Hepatic stellate cell (primary cell): ENCODE measurements at regions not wholly inside any gene's neighbourhood (a gene's known extent, or its start where the extent isn't known, plus 50 kb on each side); places are given as distances from the start of the nearest gene placed in this dataset.

Experiments
- DNase-seq: peaks from one replicate; pipeline ENCODE4 v3.0.0; 2011; ENCODE audit warnings: low spot score

GRCh38 chr14:39988939-39989338, 556.7 kb upstream of the FBXO33 start:
- no peak for DNase-seq

DNA sequence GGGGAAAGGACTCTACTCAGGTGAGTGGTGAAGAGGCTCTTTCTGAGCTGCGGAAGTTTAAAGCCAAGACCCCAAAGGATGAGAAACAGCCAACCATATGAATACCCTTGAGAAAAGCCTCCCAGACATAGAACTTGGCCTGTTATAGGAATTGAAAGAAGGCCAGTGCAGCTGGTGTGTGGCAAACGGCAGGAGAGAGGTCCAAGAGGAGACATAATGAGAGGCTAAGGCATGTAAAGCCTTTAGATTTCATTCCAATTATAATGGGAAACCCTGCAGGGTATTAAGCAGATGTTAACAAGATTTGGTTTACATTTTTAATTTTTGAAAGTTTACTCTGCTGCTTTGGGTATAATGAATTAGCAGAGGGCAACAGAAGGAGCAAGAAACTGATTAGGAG, 552.1 kb upstream of the FBXO33 start:
- DNase-seq, result no peak

GRCh38 chr14:39977198-39977597, 545.0 kb upstream of the FBXO33 start:
- no peak for DNase-seq

- no peak for DNase-seq
Measured at GRCh38 chr14:39974036-39974435, 541.8 kb upstream of the FBXO33 start.

DNA sequence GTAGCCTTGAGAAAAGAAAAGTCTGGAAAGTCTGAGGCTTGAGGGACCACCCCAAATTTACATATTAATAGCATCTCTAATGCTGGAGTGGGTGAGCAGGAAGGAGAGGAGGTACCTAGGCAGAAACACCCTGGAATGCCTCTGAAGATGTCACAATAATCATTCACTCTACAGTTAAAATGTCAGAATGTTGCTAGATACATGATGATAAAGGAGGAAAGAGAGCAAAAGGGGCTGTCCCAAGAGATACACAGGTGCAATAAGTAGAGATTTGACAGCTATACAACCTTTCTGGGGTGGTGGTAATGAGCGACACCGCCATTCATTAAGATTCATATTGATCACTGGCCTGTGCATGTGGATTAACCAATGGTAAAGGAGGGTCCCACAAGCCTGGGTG, 540.5 kb upstream of the FBXO33 start:
- no peak for DNase-seq

DNA sequence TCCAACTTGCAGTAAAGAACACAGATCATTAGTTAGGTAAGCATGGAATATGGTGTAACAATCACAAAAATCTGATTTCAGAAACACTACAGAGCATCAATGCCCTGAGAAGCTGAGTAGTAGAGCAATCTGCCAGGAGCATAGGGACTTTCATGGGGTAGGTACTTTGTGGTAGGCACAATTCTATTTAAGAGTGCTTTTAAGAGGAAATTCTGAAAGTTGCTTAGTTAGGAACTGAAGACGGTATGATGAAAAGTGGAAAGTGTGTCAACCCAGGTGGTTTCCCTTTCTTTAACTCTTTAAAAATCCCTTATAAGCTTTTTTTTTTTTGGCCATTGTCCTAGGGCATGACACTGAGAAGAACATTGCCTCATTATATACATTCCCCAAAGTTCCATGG, 535.7 kb upstream of the FBXO33 start:
- DNase-seq, result no peak

DNA sequence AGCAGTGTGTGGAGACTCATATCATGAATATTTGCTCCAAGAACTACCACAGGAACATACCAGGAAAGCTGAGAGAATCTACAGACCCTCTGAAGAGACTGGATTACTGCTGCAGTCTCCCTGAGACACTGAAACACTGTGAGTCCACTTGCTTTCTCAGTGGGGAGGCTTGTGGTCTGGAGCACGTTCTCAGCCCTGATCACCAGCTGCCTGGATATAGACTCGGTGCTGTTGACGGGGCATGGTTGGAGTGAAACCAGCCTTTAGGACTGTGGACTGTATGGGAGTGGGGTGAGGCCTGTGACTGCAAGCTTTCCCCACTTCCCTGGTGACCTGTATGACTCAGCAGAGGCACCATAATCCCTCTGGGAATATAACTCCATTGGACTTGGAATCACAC, 525.8 kb upstream of the FBXO33 start:
- DNase-seq, result no peak

GRCh38 chr14:39957290-39957689, 525.1 kb upstream of the FBXO33 start:
- DNase-seq, result no peak

GRCh38 chr14:39956372-39956771, 524.1 kb upstream of the FBXO33 start:
- DNase-seq, result no peak

GRCh38 chr14:39948235-39948634, 516.0 kb upstream of the FBXO33 start:
- DNase-seq, result no peak

DNA sequence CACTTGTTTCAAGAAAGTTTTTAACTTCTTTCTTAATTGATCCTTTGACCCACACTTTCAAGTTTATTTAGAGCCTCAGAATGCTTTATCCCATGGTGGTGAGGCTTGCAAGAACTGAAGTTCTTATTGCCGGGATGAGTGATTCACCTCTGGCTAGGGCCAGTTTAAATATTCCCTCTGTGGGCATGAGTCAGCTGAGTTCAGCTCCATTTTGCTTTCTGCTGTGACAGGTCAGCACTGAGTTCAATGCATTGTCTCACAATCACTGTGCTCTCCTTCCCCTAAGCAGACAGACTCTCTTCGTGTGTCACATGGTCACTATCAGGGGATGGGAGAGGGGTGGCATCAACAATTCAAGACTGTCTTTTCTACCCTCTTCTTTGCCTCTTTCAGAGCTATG, 514.6 kb upstream of the FBXO33 start:
- no peak for DNase-seq

- no peak for DNase-seq
Measured at GRCh38 chr14:39939023-39939422, 506.8 kb upstream of the FBXO33 start.

- no peak for DNase-seq
Measured at GRCh38 chr14:39912192-39913100, 480.2 kb upstream of the FBXO33 start.

GRCh38 chr14:39897657-39898056, 465.4 kb upstream of the FBXO33 start:
- no peak for DNase-seq

- no peak for DNase-seq
Measured at GRCh38 chr14:39890026-39890425, 457.8 kb upstream of the FBXO33 start.

DNA sequence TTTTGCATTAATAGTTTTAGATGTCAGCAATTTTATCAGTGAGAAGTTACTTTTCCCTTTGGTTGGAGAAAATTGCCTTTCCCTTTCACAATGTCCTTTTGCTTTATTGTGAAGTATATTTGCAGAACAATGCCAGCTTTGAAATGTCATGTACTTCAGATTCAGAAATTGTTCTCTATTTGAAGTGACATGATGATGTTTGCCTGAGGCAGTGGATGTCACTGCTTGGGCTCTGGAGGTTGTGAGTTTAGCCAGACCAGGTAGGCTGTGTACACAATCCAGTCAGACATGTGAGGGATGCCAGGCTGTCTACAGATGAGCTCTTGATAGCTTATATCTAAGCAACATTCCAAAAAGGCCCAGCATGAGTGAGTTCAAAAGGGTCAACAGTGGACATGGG, 451.9 kb upstream of the FBXO33 start:
- DNase-seq, result no peak

- no peak for DNase-seq
Measured at GRCh38 chr14:39880965-39881364, 448.7 kb upstream of the FBXO33 start.

- DNase-seq, result no peak
Measured at GRCh38 chr14:39880106-39880695, 448.0 kb upstream of the FBXO33 start.

DNA sequence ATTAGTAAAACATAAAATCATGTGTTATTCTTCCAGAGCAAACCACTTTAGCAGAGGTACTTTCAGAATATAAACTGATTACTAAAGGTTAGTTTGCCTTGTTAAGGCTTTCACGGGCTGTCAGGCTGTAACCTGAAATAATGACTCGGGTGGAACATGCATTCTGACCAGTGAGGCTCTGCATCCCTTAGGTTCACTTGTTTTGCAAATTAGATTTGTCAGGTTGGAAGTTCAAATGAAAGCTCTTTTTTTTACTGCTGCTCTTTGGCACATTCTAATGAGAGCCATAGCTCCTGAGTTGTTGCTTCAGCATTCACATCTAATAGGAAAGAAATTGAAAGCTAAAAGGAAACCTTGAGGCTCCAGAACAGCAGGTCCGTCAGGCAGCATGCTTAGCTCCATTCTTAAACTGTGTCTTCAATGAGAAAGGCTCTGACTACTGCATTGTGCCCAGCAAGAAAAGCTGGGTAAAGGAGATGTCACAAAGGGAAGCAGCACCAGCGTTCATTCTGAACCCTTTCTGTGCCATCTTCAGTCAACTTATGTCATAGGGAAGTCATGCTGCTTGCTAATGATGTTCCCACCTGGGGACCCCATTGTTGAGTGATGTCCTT, 445.5 kb upstream of the FBXO33 start:
- DNase-seq, result no peak

- no peak for DNase-seq
Measured at GRCh38 chr14:39876916-39877315, 444.7 kb upstream of the FBXO33 start.

GRCh38 chr14:39875028-39875427, 442.8 kb upstream of the FBXO33 start:
- DNase-seq, result no peak

- DNase-seq, result no peak
Measured at GRCh38 chr14:39873791-39874190, 441.6 kb upstream of the FBXO33 start.

DNA sequence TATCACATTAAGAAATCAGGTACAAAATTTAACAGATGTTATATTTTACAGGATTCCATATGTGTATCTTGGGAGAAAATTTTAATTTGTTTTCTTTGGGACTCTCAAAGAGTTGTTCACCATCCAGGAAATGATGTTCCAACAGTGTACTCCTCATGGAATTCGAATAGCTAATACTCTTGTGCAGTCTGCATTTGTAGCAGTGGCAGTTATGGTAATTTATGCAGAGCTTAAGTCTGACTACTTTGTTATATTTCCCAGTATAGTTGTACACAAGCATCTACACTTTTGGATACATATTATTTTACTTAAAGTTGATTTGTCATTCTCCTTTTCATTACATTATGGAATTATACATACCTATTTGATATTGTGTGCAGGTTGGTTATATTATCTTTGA, 436.7 kb upstream of the FBXO33 start:
- no peak for DNase-seq
